Erythroblast (primary cell): ENCODE measurements at regions not wholly inside any gene's neighbourhood (a gene's known extent, or its start where the extent isn't known, plus 50 kb on each side); places are given as distances from the start of the nearest gene placed in this dataset.

Experiments
- GATA1 ChIP-seq: IDR thresholded peaks from 2 replicates; pipeline ENCODE4 v1.6.1; 2011; ENCODE audit warnings: low read depth, mild to moderate bottlenecking, control low read depth, low read length, moderate library complexity
- POLR2A ChIP-seq: IDR thresholded peaks from 2 replicates; pipeline ENCODE4 v1.6.1; 2011; ENCODE audit warnings: mild to moderate bottlenecking, low read length

- TF ChIP-seq POLR2A, result no peak
- no peak for TF ChIP-seq GATA1
Observed at GRCh38 chr17:72063756-72064450, 56.9 kb upstream of the SOX9 start.
